ENCODE measurements at regions not wholly inside any gene's neighbourhood (a gene's known extent, or its start where the extent isn't known, plus 50 kb on each side); places are given as distances from the start of the nearest gene placed in this dataset.

DNA sequence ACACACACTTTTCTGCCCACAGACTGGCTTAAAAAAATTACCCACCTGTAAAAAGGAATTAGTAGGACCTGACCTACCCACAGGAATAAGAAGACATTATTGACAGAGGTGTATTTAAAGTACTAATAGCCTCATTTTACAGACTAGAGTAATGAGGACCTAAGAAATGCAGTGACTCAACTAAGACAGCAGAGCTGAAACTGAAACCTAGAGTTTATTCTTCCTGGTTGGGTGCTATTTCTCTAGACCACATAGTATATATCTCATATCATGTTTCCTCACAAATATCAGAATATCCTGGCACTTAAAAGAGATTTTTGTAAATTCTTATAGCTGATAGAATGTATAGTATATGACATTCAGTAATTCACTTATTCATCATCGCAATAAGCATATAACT is 435.0 kb downstream of the MAGEE1 start:
- TF ChIP-seq, protein P1, sequence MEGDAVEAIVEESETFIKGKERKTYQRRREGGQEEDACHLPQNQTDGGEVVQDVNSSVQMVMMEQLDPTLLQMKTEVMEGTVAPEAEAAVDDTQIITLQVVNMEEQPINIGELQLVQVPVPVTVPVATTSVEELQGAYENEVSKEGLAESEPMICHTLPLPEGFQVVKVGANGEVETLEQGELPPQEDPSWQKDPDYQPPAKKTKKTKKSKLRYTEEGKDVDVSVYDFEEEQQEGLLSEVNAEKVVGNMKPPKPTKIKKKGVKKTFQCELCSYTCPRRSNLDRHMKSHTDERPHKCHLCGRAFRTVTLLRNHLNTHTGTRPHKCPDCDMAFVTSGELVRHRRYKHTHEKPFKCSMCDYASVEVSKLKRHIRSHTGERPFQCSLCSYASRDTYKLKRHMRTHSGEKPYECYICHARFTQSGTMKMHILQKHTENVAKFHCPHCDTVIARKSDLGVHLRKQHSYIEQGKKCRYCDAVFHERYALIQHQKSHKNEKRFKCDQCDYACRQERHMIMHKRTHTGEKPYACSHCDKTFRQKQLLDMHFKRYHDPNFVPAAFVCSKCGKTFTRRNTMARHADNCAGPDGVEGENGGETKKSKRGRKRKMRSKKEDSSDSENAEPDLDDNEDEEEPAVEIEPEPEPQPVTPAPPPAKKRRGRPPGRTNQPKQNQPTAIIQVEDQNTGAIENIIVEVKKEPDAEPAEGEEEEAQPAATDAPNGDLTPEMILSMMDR (conservative IDR thresholded peaks at IDR 0.05), result no peak
- TF ChIP-seq ZFX (IDR thresholded peaks at IDR 0.05), result no peak
